Ishikawa (cell line): ENCODE measurements at regions not wholly inside any gene's neighbourhood (a gene's known extent, or its start where the extent isn't known, plus 50 kb on each side); places are given as distances from the start of the nearest gene placed in this dataset.

Experiments used
- CREB1 ChIP-seq: IDR thresholded peaks from 2 replicates; pipeline ENCODE4 v1.6.1; 2012; ENCODE audit warnings: low read depth
- EGR1 ChIP-seq: IDR thresholded peaks from 2 replicates; pipeline ENCODE4 v1.6.1; 2012
- MAX ChIP-seq: IDR thresholded peaks from 2 replicates; pipeline ENCODE4 v1.6.1; 2012
- RAD21 ChIP-seq: IDR thresholded peaks from 2 replicates; pipeline ENCODE4 v1.6.1; 2012; ENCODE audit warnings: low read depth
- REST ChIP-seq: IDR thresholded peaks from 2 replicates; pipeline ENCODE4 v1.6.1; 2012; ENCODE audit warnings: low read depth, mild to moderate bottlenecking
- ZBTB7A ChIP-seq: IDR thresholded peaks from 2 replicates; pipeline ENCODE4 v1.6.1; 2012; ENCODE audit warnings: low read depth

GRCh38 chr5:2993771-2994170, 242.3 kb upstream of the IRX2 start:
- no peak for TF ChIP-seq REST
- TF ChIP-seq CREB1, result no peak
- TF ChIP-seq EGR1, result no peak
- no peak for TF ChIP-seq ZBTB7A
- TF ChIP-seq RAD21, result no peak
- TF ChIP-seq MAX, result no peak
